ENCODE measurements at regions not wholly inside any gene's neighbourhood (a gene's known extent, or its start where the extent isn't known, plus 50 kb on each side); places are given as distances from the start of the nearest gene placed in this dataset.

DNA sequence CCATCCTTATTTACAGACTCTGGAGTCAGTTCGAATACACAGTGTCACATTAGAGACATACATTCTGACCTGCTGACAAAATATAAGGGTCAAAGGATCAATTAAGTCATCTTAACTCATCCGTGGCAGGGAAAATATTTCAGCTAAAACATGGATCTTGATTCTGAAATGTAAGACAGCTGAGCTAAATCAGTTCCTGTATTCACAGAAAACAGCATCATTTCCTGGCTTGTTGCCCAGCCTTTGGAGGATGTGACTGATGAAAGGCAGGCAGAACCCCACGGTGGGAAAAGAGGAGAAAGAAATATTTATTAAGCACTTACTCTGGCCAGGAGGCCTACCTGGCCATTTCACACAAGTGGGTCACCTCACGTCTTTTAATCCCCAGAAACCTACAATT lies 101.9 kb downstream of the GAS2L3 start:
- Histone ChIP-seq H3K36me3 (ENCODE audit: control insufficient read depth in 2 of 2, insufficient read depth in 2 of 2, low read length in 2 of 2) (no peaks in the 10 kb centered on the region), H3K4me1 (ENCODE audit: control insufficient read depth in 2 of 2, insufficient read depth in 2 of 2, low read length in 2 of 2) (no peaks in the 10 kb centered on the region), H3K9me3 (ENCODE audit: control insufficient read depth in 2 of 2, low read length in 2 of 2) (no peaks in the 10 kb centered on the region), H3K4me3 (ENCODE audit: low read length in 2 of 2) (no peak overlapping the region), H3K27ac (ENCODE audit: low read depth in 2 of 2, low read length in 2 of 2) (no peak overlapping the region), H3K9ac (ENCODE audit: low read depth in 1 of 2, low read length in 2 of 2) (no peak overlapping the region), H3K27me3 (ENCODE audit: control insufficient read depth in 2 of 2, insufficient read depth in 2 of 2, low read length in 2 of 2) (no peaks in the 10 kb centered on the region)

DNA sequence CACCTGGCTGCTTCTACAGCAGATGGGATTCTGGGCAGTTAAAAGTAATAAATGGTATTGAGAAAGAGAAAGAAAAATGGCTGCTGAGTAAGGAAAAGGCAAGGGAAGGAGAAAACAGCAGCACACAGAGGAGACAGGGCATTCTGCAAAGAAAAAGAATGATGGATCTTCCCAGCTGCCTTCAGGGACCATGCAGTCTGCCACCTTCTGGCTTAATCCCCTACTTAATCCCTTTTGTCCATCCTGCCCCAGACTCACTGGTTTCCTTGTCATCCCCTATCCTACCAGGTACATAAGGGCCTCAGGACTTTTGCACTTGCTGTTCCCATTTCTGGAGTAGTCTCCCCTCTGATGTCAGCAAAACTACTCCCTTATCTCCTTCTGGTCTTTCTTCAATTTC lies 107.6 kb downstream of the GAS2L3 start:
- Histone ChIP-seq H3K9me3 (ENCODE audit: control insufficient read depth in 2 of 2, low read length in 2 of 2) (peaks cover 0 to 4% of the 10 kb centered on the region in 2 donors), H3K4me3 (ENCODE audit: low read length in 2 of 2) (no peak overlapping the region), H3K27me3 (ENCODE audit: control insufficient read depth in 2 of 2, insufficient read depth in 2 of 2, low read length in 2 of 2) (no peaks in the 10 kb centered on the region), H3K9ac (ENCODE audit: low read depth in 1 of 2, low read length in 2 of 2) (no peak overlapping the region), H3K4me1 (ENCODE audit: control insufficient read depth in 2 of 2, insufficient read depth in 2 of 2, low read length in 2 of 2) (no peaks in the 10 kb centered on the region), H3K27ac (ENCODE audit: low read depth in 2 of 2, low read length in 2 of 2) (no peak overlapping the region), H3K36me3 (ENCODE audit: control insufficient read depth in 2 of 2, insufficient read depth in 2 of 2, low read length in 2 of 2) (no peaks in the 10 kb centered on the region)

DNA sequence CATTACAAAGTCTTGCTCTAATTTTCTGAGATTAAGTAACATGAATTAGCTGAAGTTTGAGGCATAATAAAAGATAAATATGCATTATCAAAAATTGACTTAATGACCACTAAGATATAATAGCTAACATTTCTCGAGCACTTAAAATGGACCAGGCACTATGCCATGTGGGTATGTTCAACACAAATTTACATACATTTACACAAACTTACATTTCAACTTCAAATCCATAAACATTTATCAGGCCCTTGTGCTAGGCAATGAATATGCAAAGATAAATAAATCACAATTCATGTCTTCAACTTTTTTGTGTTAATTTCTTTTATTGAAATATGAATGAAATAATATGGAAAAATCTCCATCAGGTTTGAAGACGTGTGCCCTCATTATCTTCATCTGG lies 108.7 kb downstream of the GAS2L3 start:
- Histone ChIP-seq H3K27me3 (ENCODE audit: control insufficient read depth in 2 of 2, insufficient read depth in 2 of 2, low read length in 2 of 2) (no peaks in the 10 kb centered on the region), H3K27ac (ENCODE audit: low read depth in 2 of 2, low read length in 2 of 2) (no peak overlapping the region), H3K36me3 (ENCODE audit: control insufficient read depth in 2 of 2, insufficient read depth in 2 of 2, low read length in 2 of 2) (no peaks in the 10 kb centered on the region), H3K9me3 (ENCODE audit: control insufficient read depth in 2 of 2, low read length in 2 of 2) (peaks cover 0 to 4% of the 10 kb centered on the region in 2 donors), H3K9ac (ENCODE audit: low read depth in 1 of 2, low read length in 2 of 2) (no peak overlapping the region), H3K4me1 (ENCODE audit: control insufficient read depth in 2 of 2, insufficient read depth in 2 of 2, low read length in 2 of 2) (no peaks in the 10 kb centered on the region), H3K4me3 (ENCODE audit: low read length in 2 of 2) (no peak overlapping the region)

- H3K36me3 ChIP-seq (ENCODE audit: control insufficient read depth in 2 of 2, insufficient read depth in 2 of 2, low read length in 2 of 2) = no peaks in the 10 kb centered on the region
- H3K4me3 ChIP-seq (ENCODE audit: low read length in 2 of 2) = no peak overlapping the region
- H3K27me3 ChIP-seq (ENCODE audit: control insufficient read depth in 2 of 2, insufficient read depth in 2 of 2, low read length in 2 of 2) = no peaks in the 10 kb centered on the region
- no peaks in the 10 kb centered on the region for H3K4me1 ChIP-seq (ENCODE audit: control insufficient read depth in 2 of 2, insufficient read depth in 2 of 2, low read length in 2 of 2)
- no peak overlapping the region for H3K27ac ChIP-seq (ENCODE audit: low read depth in 2 of 2, low read length in 2 of 2)
- H3K9ac ChIP-seq (ENCODE audit: low read depth in 1 of 2, low read length in 2 of 2) = no peak overlapping the region
- H3K9me3 ChIP-seq (ENCODE audit: control insufficient read depth in 2 of 2, low read length in 2 of 2) = peaks cover 0 to 4% of the 10 kb centered on the region in 2 donors
Measured at GRCh38 chr12:100687686-100688085, 106.9 kb upstream of the ANO4 start.

DNA sequence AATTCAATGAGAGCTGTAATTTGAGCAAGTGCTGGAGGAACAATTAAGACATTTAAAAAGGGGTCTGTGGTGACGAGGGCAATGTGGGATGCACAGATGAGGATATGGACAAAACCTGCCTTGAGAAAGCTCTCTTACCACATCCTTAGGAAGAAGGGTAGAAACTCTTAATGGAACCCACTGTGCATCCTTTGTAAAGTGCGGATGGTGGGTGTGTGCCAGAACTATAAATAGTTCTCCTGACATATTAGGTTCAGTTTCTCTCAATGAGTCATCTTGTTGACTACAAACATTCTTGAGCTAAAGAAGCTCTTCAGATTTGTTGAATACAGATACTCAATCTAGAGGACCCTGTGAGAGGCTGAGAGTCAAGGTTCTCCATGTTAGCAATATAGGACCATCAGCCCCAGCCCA lies 106.1 kb upstream of the ANO4 start:
- Histone ChIP-seq H3K27me3 (ENCODE audit: control insufficient read depth in 2 of 2, insufficient read depth in 2 of 2, low read length in 2 of 2) (no peaks in the 10 kb centered on the region), H3K36me3 (ENCODE audit: control insufficient read depth in 2 of 2, insufficient read depth in 2 of 2, low read length in 2 of 2) (no peaks in the 10 kb centered on the region), H3K4me1 (ENCODE audit: control insufficient read depth in 2 of 2, insufficient read depth in 2 of 2, low read length in 2 of 2) (no peaks in the 10 kb centered on the region), H3K4me3 (ENCODE audit: low read length in 2 of 2) (no peak overlapping the region), H3K9me3 (ENCODE audit: control insufficient read depth in 2 of 2, low read length in 2 of 2) (peaks cover 0 to 4% of the 10 kb centered on the region in 2 donors), H3K27ac (ENCODE audit: low read depth in 2 of 2, low read length in 2 of 2) (no peak overlapping the region), H3K9ac (ENCODE audit: low read depth in 1 of 2, low read length in 2 of 2) (no peak overlapping the region)

- H3K27ac ChIP-seq (ENCODE audit: low read depth in 2 of 2, low read length in 2 of 2) = no peak overlapping the region
- H3K4me1 ChIP-seq (ENCODE audit: control insufficient read depth in 2 of 2, insufficient read depth in 2 of 2, low read length in 2 of 2) = no peaks in the 10 kb centered on the region
- H3K36me3 ChIP-seq (ENCODE audit: control insufficient read depth in 2 of 2, insufficient read depth in 2 of 2, low read length in 2 of 2) = no peaks in the 10 kb centered on the region
- no peaks in the 10 kb centered on the region for H3K9me3 ChIP-seq (ENCODE audit: control insufficient read depth in 2 of 2, low read length in 2 of 2)
- H3K9ac ChIP-seq (ENCODE audit: low read depth in 1 of 2, low read length in 2 of 2) = no peak overlapping the region
- no peaks in the 10 kb centered on the region for H3K27me3 ChIP-seq (ENCODE audit: control insufficient read depth in 2 of 2, insufficient read depth in 2 of 2, low read length in 2 of 2)
- H3K4me3 ChIP-seq (ENCODE audit: low read length in 2 of 2) = no peak overlapping the region
Measured at GRCh38 chr12:100692502-100692901, 102.1 kb upstream of the ANO4 start.

GRCh38 chr12:100698518-100698917 lies 96.1 kb upstream of the ANO4 start:
- no peak overlapping the region for H3K27ac ChIP-seq (ENCODE audit: low read depth in 2 of 2, low read length in 2 of 2)
- H3K9ac ChIP-seq (ENCODE audit: low read depth in 1 of 2, low read length in 2 of 2) = no peak overlapping the region
- H3K4me3 ChIP-seq (ENCODE audit: low read length in 2 of 2) = no peak overlapping the region
- H3K36me3 ChIP-seq (ENCODE audit: control insufficient read depth in 2 of 2, insufficient read depth in 2 of 2, low read length in 2 of 2) = no peaks in the 10 kb centered on the region
- H3K27me3 ChIP-seq (ENCODE audit: control insufficient read depth in 2 of 2, insufficient read depth in 2 of 2, low read length in 2 of 2) = no peaks in the 10 kb centered on the region
- H3K9me3 ChIP-seq (ENCODE audit: control insufficient read depth in 2 of 2, low read length in 2 of 2) = no peaks in the 10 kb centered on the region
- H3K4me1 ChIP-seq (ENCODE audit: control insufficient read depth in 2 of 2, insufficient read depth in 2 of 2, low read length in 2 of 2) = no peaks in the 10 kb centered on the region

GRCh38 chr12:100699209-100699608 lies 95.4 kb upstream of the ANO4 start:
- H3K36me3 ChIP-seq (ENCODE audit: control insufficient read depth in 2 of 2, insufficient read depth in 2 of 2, low read length in 2 of 2) = no peaks in the 10 kb centered on the region
- H3K9ac ChIP-seq (ENCODE audit: low read depth in 1 of 2, low read length in 2 of 2) = no peak overlapping the region
- no peaks in the 10 kb centered on the region for H3K4me1 ChIP-seq (ENCODE audit: control insufficient read depth in 2 of 2, insufficient read depth in 2 of 2, low read length in 2 of 2)
- H3K9me3 ChIP-seq (ENCODE audit: control insufficient read depth in 2 of 2, low read length in 2 of 2) = no peaks in the 10 kb centered on the region
- no peak overlapping the region for H3K4me3 ChIP-seq (ENCODE audit: low read length in 2 of 2)
- no peaks in the 10 kb centered on the region for H3K27me3 ChIP-seq (ENCODE audit: control insufficient read depth in 2 of 2, insufficient read depth in 2 of 2, low read length in 2 of 2)
- H3K27ac ChIP-seq (ENCODE audit: low read depth in 2 of 2, low read length in 2 of 2) = no peak overlapping the region

GRCh38 chr12:100703337-100703736 lies 91.2 kb upstream of the ANO4 start:
- no peaks in the 10 kb centered on the region for H3K36me3 ChIP-seq (ENCODE audit: control insufficient read depth in 2 of 2, insufficient read depth in 2 of 2, low read length in 2 of 2)
- no peaks in the 10 kb centered on the region for H3K9me3 ChIP-seq (ENCODE audit: control insufficient read depth in 2 of 2, low read length in 2 of 2)
- H3K4me3 ChIP-seq (ENCODE audit: low read length in 2 of 2) = no peak overlapping the region
- H3K27ac ChIP-seq (ENCODE audit: low read depth in 2 of 2, low read length in 2 of 2) = no peak overlapping the region
- peaks cover 0 to 3% of the 10 kb centered on the region in 2 donors for H3K27me3 ChIP-seq (ENCODE audit: control insufficient read depth in 2 of 2, insufficient read depth in 2 of 2, low read length in 2 of 2)
- no peak overlapping the region for H3K9ac ChIP-seq (ENCODE audit: low read depth in 1 of 2, low read length in 2 of 2)
- H3K4me1 ChIP-seq (ENCODE audit: control insufficient read depth in 2 of 2, insufficient read depth in 2 of 2, low read length in 2 of 2) = no peaks in the 10 kb centered on the region

- H3K9me3 ChIP-seq (ENCODE audit: control insufficient read depth in 2 of 2, low read length in 2 of 2) = no peaks in the 10 kb centered on the region
- no peak overlapping the region for H3K27ac ChIP-seq (ENCODE audit: low read depth in 2 of 2, low read length in 2 of 2)
- H3K36me3 ChIP-seq (ENCODE audit: control insufficient read depth in 2 of 2, insufficient read depth in 2 of 2, low read length in 2 of 2) = no peaks in the 10 kb centered on the region
- no peak overlapping the region for H3K9ac ChIP-seq (ENCODE audit: low read depth in 1 of 2, low read length in 2 of 2)
- no peaks in the 10 kb centered on the region for H3K4me1 ChIP-seq (ENCODE audit: control insufficient read depth in 2 of 2, insufficient read depth in 2 of 2, low read length in 2 of 2)
- peaks cover 0 to 3% of the 10 kb centered on the region in 2 donors for H3K27me3 ChIP-seq (ENCODE audit: control insufficient read depth in 2 of 2, insufficient read depth in 2 of 2, low read length in 2 of 2)
- no peak overlapping the region for H3K4me3 ChIP-seq (ENCODE audit: low read length in 2 of 2)
Measured at GRCh38 chr12:100703868-100704267, 90.7 kb upstream of the ANO4 start.

GRCh38 chr12:100706033-100706432 lies 88.5 kb upstream of the ANO4 start:
- Histone ChIP-seq H3K4me1 (ENCODE audit: control insufficient read depth in 2 of 2, insufficient read depth in 2 of 2, low read length in 2 of 2) (no peaks in the 10 kb centered on the region), H3K9me3 (ENCODE audit: control insufficient read depth in 2 of 2, low read length in 2 of 2) (no peaks in the 10 kb centered on the region), H3K9ac (ENCODE audit: low read depth in 1 of 2, low read length in 2 of 2) (no peak overlapping the region), H3K27me3 (ENCODE audit: control insufficient read depth in 2 of 2, insufficient read depth in 2 of 2, low read length in 2 of 2) (peaks cover 0 to 3% of the 10 kb centered on the region in 2 donors), H3K4me3 (ENCODE audit: low read length in 2 of 2) (no peak overlapping the region), H3K27ac (ENCODE audit: low read depth in 2 of 2, low read length in 2 of 2) (no peak overlapping the region), H3K36me3 (ENCODE audit: control insufficient read depth in 2 of 2, insufficient read depth in 2 of 2, low read length in 2 of 2) (no peaks in the 10 kb centered on the region)
